ENCODE measurements at regions not wholly inside any gene's neighbourhood (a gene's known extent, or its start where the extent isn't known, plus 50 kb on each side); places are given as distances from the start of the nearest gene placed in this dataset.

GRCh38 chr2:41610501-41611190, 437.2 kb upstream of the PKDCC start:
- DNase-seq (ENCODE audit: extremely low read depth, low read depth) = no peak
- TF ChIP-seq CTCF (IDR thresholded peaks at IDR 0.05; ENCODE audit: low read depth, low read length) = no peak

GRCh38 chr2:41618754-41619153, 429.1 kb upstream of the PKDCC start:
- DNase-seq (ENCODE audit: extremely low read depth, low read depth) = no peak
- no peak for TF ChIP-seq CTCF (IDR thresholded peaks at IDR 0.05; ENCODE audit: low read depth, low read length)

GRCh38 chr2:41621095-41621494, 426.7 kb upstream of the PKDCC start:
- no peak for DNase-seq (ENCODE audit: extremely low read depth, low read depth)
- TF ChIP-seq CTCF (IDR thresholded peaks at IDR 0.05; ENCODE audit: low read depth, low read length) = no peak

GRCh38 chr2:41621563-41621962, 426.3 kb upstream of the PKDCC start:
- DNase-seq (ENCODE audit: extremely low read depth, low read depth) = no peak
- no peak for TF ChIP-seq CTCF (IDR thresholded peaks at IDR 0.05; ENCODE audit: low read depth, low read length)

GRCh38 chr2:41622301-41622700, 425.5 kb upstream of the PKDCC start:
- no peak for DNase-seq (ENCODE audit: extremely low read depth, low read depth)

GRCh38 chr2:41626936-41627335, 420.9 kb upstream of the PKDCC start:
- DNase-seq (ENCODE audit: extremely low read depth, low read depth) = no peak
- no peak for TF ChIP-seq CTCF (IDR thresholded peaks at IDR 0.05; ENCODE audit: low read depth, low read length)

More at GRCh38 chr2:41622301-41622700, 425.5 kb upstream of the PKDCC start:
- TF ChIP-seq CTCF (IDR thresholded peaks at IDR 0.05; ENCODE audit: low read depth, low read length) = no peak

GRCh38 chr2:41634686-41635085, 413.1 kb upstream of the PKDCC start:
- no peak for TF ChIP-seq CTCF (IDR thresholded peaks at IDR 0.05; ENCODE audit: low read depth, low read length)
- DNase-seq (ENCODE audit: extremely low read depth, low read depth) = no peak

Measured in AG09319 (cell line).